Osteoblast (primary cell): ENCODE measurements at regions not wholly inside any gene's neighbourhood (a gene's known extent, or its start where the extent isn't known, plus 50 kb on each side); places are given as distances from the start of the nearest gene placed in this dataset.
"Not testable (repeated sequence)": the region's sequence is repeated elsewhere in the genome, so short reads cannot be mapped to it uniquely, and the experiment has no call there.

ENCODE experiments used
- DNase-seq: peaks from one replicate; pipeline ENCODE4 v3.0.0; 2011; ENCODE audit warnings: low spot score, mixed read lengths; ENCODE audit not compliant: insufficient read length; ENCODE audit errors: missing footprints
- H2AFZ ChIP-seq: 2 replicates; pipeline ENCODE4 v1.6.0; 2011; ENCODE audit warnings: mild to moderate bottlenecking, low read length
- H3K27ac ChIP-seq: 2 replicates; pipeline ENCODE4 v1.5.1; 2011; ENCODE audit warnings: mild to moderate bottlenecking, low read depth, low read length, moderate library complexity
- H3K27me3 ChIP-seq: 2 replicates; pipeline ENCODE4 v1.6.0; 2012; ENCODE audit warnings: mild to moderate bottlenecking, control low read depth, inconsistent platforms, low read length, moderate library complexity; ENCODE audit not compliant: insufficient read depth
- H3K36me3 ChIP-seq: 2 replicates; pipeline ENCODE4 v1.5.1; 2011; ENCODE audit warnings: mild to moderate bottlenecking, low read length, control low read depth, moderate library complexity; ENCODE audit not compliant: insufficient read depth
- H3K4me1 ChIP-seq: 2 replicates; pipeline ENCODE4 v1.5.1; 2011; ENCODE audit warnings: mild to moderate bottlenecking, low read length, control low read depth, moderate library complexity; ENCODE audit not compliant: insufficient read depth
- H3K4me2 ChIP-seq: 2 replicates; pipeline ENCODE4 v1.6.0; 2011; ENCODE audit warnings: mild to moderate bottlenecking, low read length; ENCODE audit not compliant: insufficient read depth
- H3K4me3 ChIP-seq: fragments of 200-600 bp; sonication (generic); 3 replicates; pipeline ENCODE4 v1.5.1; 2012; ENCODE audit warnings: mild to moderate bottlenecking, low read length, inconsistent platforms; ENCODE audit not compliant: insufficient read depth
- H3K79me2 ChIP-seq: 2 replicates; pipeline ENCODE4 v1.6.0; 2012; ENCODE audit warnings: mild to moderate bottlenecking, low read length, control low read depth, inconsistent platforms; ENCODE audit not compliant: insufficient read depth
- H3K9me3 ChIP-seq: 2 replicates; pipeline ENCODE4 v1.5.1; 2011; ENCODE audit warnings: low read depth, low read length, control low read depth
- H4K20me1 ChIP-seq: 2 replicates; pipeline ENCODE4 v1.6.0; 2012; ENCODE audit warnings: mild to moderate bottlenecking, low read length, control low read depth; ENCODE audit not compliant: insufficient read depth
- CTCF ChIP-seq: IDR thresholded peaks from 2 replicates; pipeline ENCODE4 v1.5.1; 2011; ENCODE audit warnings: mild to moderate bottlenecking, low read depth, low read length, moderate library complexity; ENCODE audit errors: extremely low read depth

- Histone ChIP-seq H3K4me3 (no peak overlapping the region), H3K79me2 (no peaks in the 10 kb centered on the region), H4K20me1 (no peaks in the 10 kb centered on the region), H2AFZ (no peak overlapping the region), H3K27me3 (no peaks in the 10 kb centered on the region), H3K4me1 (no peaks in the 10 kb centered on the region), H3K9me3 (no peaks in the 10 kb centered on the region), H3K36me3 (no peaks in the 10 kb centered on the region), H3K27ac (no peak overlapping the region), H3K4me2 (no peak overlapping the region)
- TF ChIP-seq CTCF, result no peak
- DNase-seq, result no peak
Measured at GRCh38 chr5:24226479-24226878, 418.3 kb downstream of the CDH10 start.

- H3K27me3 ChIP-seq, H3K4me3 ChIP-seq, H4K20me1 ChIP-seq, H3K9me3 ChIP-seq, H2AFZ ChIP-seq, H3K79me2 ChIP-seq, H3K4me1 ChIP-seq, H3K36me3 ChIP-seq, H3K4me2 ChIP-seq, DNase-seq, H3K27ac ChIP-seq: not testable (repeated sequence)
Measured at GRCh38 chr5:24227881-24228280, 416.9 kb downstream of the CDH10 start.

- H3K36me3 ChIP-seq, result no peaks in the 10 kb centered on the region
- no peaks in the 10 kb centered on the region for H3K79me2 ChIP-seq
- no peak for DNase-seq
- H4K20me1 ChIP-seq, result no peaks in the 10 kb centered on the region
- H2AFZ ChIP-seq, result no peak overlapping the region
- no peak overlapping the region for H3K4me3 ChIP-seq
- H3K27me3 ChIP-seq, result no peaks in the 10 kb centered on the region
- H3K4me1 ChIP-seq, result no peaks in the 10 kb centered on the region
- no peak overlapping the region for H3K4me2 ChIP-seq
- no peaks in the 10 kb centered on the region for H3K9me3 ChIP-seq
- TF ChIP-seq CTCF, result no peak
- no peak overlapping the region for H3K27ac ChIP-seq
Measured at GRCh38 chr5:24232041-24232440, 412.7 kb downstream of the CDH10 start.

- no peak overlapping the region for H3K4me3 ChIP-seq
- H4K20me1 ChIP-seq, result no peaks in the 10 kb centered on the region
- no peaks in the 10 kb centered on the region for H3K79me2 ChIP-seq
- H3K36me3 ChIP-seq, result no peaks in the 10 kb centered on the region
- H3K4me2 ChIP-seq, result no peak overlapping the region
- H3K9me3 ChIP-seq, result no peaks in the 10 kb centered on the region
- H3K27me3 ChIP-seq, result no peaks in the 10 kb centered on the region
- no peak for TF ChIP-seq CTCF
- no peaks in the 10 kb centered on the region for H3K4me1 ChIP-seq
- no peak overlapping the region for H3K27ac ChIP-seq
- no peak overlapping the region for H2AFZ ChIP-seq
- DNase-seq, result no peak
Measured at GRCh38 chr5:24232929-24233498, 411.8 kb downstream of the CDH10 start.
